ENCODE measurements at regions not wholly inside any gene's neighbourhood (a gene's known extent, or its start where the extent isn't known, plus 50 kb on each side); places are given as distances from the start of the nearest gene placed in this dataset.

- Histone ChIP-seq H3K4me1 (no peaks in the 10 kb centered on the region), H3K36me3 (ENCODE audit: low read depth, missing control alignments) (no peaks in the 10 kb centered on the region), H3K4me3 (no peak overlapping the region), H3K9me3 (no peaks in the 10 kb centered on the region), H3K27me3 (no peaks in the 10 kb centered on the region), H3K27ac (no peak overlapping the region)
- 65 to 70% methylated on average over 1 of the region's 1 CpG for WGBS, 2 donors
- intact Hi-C loops (cut with DNase I; ENCODE audit: low total_unique reads): no loop called here
- no peak for DNase-seq
- TF ChIP-seq CTCF (IDR thresholded peaks at IDR 0.05) (no peak), POLR2A (IDR thresholded peaks at IDR 0.05) (no peak)
These were observed 92.7 kb upstream of the RARB start for GRCh38 chr3:25335356-25335755.

DNA sequence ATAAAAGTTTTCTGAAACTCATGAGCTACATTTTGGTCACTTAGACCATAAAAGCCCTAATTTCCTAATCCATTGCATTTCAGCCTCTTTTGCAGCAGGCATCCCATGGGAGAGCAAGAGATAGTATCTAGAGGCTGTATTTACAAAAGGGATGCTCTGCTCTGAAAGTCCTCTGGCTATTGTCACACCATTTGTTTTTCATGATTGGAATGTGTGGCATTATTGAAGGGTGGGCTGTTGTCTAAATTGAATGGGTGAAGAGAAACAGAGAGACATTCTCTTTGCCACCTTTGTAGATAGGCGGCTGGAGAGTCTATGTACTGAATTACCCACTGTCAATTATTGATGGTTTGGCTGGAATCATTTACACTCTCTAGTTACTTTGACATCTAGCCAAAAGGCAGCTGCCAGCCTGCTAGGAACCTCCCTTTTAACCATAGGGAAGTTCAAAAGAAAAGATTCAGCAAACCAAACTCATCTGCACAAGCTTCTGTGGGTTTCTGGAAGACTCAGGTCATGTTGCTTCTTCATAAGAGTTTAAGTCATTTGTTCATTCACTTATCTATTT, 89.8 kb upstream of the RARB start:
- H3K4me1 ChIP-seq: no peaks in the 10 kb centered on the region
- WGBS, 2 donors: 69 to 79% methylated on average over 1 of the region's 1 CpG
- no peaks in the 10 kb centered on the region for H3K9me3 ChIP-seq
- no peak for DNase-seq
- intact Hi-C loops (cut with DNase I; ENCODE audit: low total_unique reads): no loop called here
- no peak overlapping the region for H3K27ac ChIP-seq
- H3K4me3 ChIP-seq: no peak overlapping the region
- TF ChIP-seq CTCF (IDR thresholded peaks at IDR 0.05): no peak
- TF ChIP-seq POLR2A (IDR thresholded peaks at IDR 0.05): no peak
- no peaks in the 10 kb centered on the region for H3K36me3 ChIP-seq (ENCODE audit: low read depth, missing control alignments)
- H3K27me3 ChIP-seq: no peaks in the 10 kb centered on the region

DNA sequence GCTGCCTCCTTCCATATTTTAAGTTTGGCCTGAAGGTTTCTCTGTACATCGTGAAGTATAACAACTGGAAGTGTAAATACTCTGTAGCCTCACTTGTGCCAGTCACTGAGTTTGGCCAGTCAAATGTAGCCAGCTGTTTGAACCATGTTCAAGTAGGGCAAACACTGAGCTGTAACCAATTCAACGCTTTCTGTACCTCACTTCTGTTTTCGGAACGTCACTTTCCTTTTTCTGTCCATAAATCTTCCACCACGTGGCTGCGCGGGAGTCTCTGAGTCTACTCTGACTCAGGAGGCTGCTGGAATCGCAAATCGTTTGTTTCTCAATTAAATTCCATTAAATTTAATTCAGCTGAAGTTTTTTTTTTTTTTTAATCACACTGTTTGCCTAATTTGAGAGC, 88.8 kb upstream of the RARB start:
- Histone ChIP-seq H3K27ac (no peak overlapping the region), H3K27me3 (no peaks in the 10 kb centered on the region), H3K4me3 (no peak overlapping the region), H3K9me3 (no peaks in the 10 kb centered on the region), H3K36me3 (ENCODE audit: low read depth, missing control alignments) (no peaks in the 10 kb centered on the region), H3K4me1 (no peaks in the 10 kb centered on the region)
- TF ChIP-seq CTCF (IDR thresholded peaks at IDR 0.05) (no peak), POLR2A (IDR thresholded peaks at IDR 0.05) (no peak)
- intact Hi-C loops (cut with DNase I; ENCODE audit: low total_unique reads): no loop called here
- DNase-seq: no peak
- WGBS, 2 donors: 55 to 68% methylated on average over 9 of the region's 9 CpGs

DNA sequence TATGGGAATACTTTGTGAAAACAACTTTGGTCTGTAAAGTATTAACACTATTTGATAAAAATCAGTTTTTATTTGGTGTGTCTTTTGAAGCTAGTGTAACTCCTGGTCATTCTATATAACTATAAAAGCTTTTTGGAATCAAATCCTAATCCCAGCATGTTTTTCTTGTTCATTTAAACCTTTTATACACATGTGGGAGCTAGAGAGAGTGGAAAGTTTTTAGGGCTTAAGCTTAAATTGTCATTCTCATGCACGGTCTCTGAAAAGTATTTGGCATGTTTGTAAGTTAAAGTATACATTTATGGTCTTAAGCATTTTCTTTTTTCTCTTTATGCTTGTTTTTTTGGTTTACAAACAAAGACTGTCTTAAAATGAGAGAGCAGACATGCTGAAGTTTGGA, 83.4 kb upstream of the RARB start:
- WGBS, 2 donors: 59 to 70% methylated on average over 1 of the region's 1 CpG
- Histone ChIP-seq H3K4me3 (no peak overlapping the region), H3K27me3 (no peaks in the 10 kb centered on the region), H3K27ac (no peak overlapping the region), H3K9me3 (no peaks in the 10 kb centered on the region), H3K4me1 (no peaks in the 10 kb centered on the region), H3K36me3 (ENCODE audit: low read depth, missing control alignments) (no peaks in the 10 kb centered on the region)
- intact Hi-C loops (cut with DNase I; ENCODE audit: low total_unique reads): no loop called here
- TF ChIP-seq CTCF (IDR thresholded peaks at IDR 0.05) (no peak), POLR2A (IDR thresholded peaks at IDR 0.05) (no peak)
- no peak for DNase-seq

GRCh38 chr3:25349095-25349494, 79.0 kb upstream of the RARB start:
- no peaks in the 10 kb centered on the region for H3K9me3 ChIP-seq
- 67 to 72% methylated on average over 6 of the region's 6 CpGs for WGBS, 2 donors

More at GRCh38 chr3:25349095-25349494, 79.0 kb upstream of the RARB start:
- no peaks in the 10 kb centered on the region for H3K27me3 ChIP-seq
- intact Hi-C loops (cut with DNase I; ENCODE audit: low total_unique reads): no loop called here
- DNase-seq: no peak
- no peaks in the 10 kb centered on the region for H3K4me1 ChIP-seq
- H3K36me3 ChIP-seq (ENCODE audit: low read depth, missing control alignments): no peaks in the 10 kb centered on the region
- TF ChIP-seq POLR2A (IDR thresholded peaks at IDR 0.05): no peak
- H3K4me3 ChIP-seq: no peak overlapping the region
- no peak overlapping the region for H3K27ac ChIP-seq

Measured in testis (tissue), 2 donors.